Adipocyte (in vitro differentiated cells): ENCODE measurements at regions not wholly inside any gene's neighbourhood (a gene's known extent, or its start where the extent isn't known, plus 50 kb on each side); places are given as distances from the start of the nearest gene placed in this dataset.
A peak's percentile ranks its signal among the peaks of the same experiment; 100 is the strongest.

Source experiments
- DNase-seq: peaks from one replicate; pipeline ENCODE4 v3.0.0-alpha.2; 2015; ENCODE audit warnings: low read depth
- H3K27me3 ChIP-seq: replicated peaks from 2 replicates; pipeline ENCODE4 v1.7.0; 2013; ENCODE audit warnings: mild to moderate bottlenecking, low read length, moderate library complexity; ENCODE audit not compliant: control insufficient read depth, insufficient read depth
- H3K36me3 ChIP-seq: 2 replicates; pipeline ENCODE4 v1.7.0; 2013; ENCODE audit warnings: low read length, mild to moderate bottlenecking, moderate library complexity; ENCODE audit not compliant: control insufficient read depth, insufficient read depth, severe bottlenecking
- H3K4me1 ChIP-seq: 2 replicates; pipeline ENCODE4 v1.7.0; 2013; ENCODE audit warnings: mild to moderate bottlenecking, low read length, moderate library complexity; ENCODE audit not compliant: control insufficient read depth, insufficient read depth
- H3K4me3 ChIP-seq: 2 replicates; pipeline ENCODE4 v1.7.0; 2013; ENCODE audit warnings: mild to moderate bottlenecking, low read length, moderate library complexity
- H3K9ac ChIP-seq: 2 replicates; pipeline ENCODE4 v1.7.0; 2013; ENCODE audit warnings: mild to moderate bottlenecking, low read length, moderate library complexity
- H3K9me3 ChIP-seq: 2 replicates; pipeline ENCODE4 v1.7.0; 2013; ENCODE audit warnings: mild to moderate bottlenecking, low read length, moderate library complexity; ENCODE audit not compliant: control insufficient read depth

DNA sequence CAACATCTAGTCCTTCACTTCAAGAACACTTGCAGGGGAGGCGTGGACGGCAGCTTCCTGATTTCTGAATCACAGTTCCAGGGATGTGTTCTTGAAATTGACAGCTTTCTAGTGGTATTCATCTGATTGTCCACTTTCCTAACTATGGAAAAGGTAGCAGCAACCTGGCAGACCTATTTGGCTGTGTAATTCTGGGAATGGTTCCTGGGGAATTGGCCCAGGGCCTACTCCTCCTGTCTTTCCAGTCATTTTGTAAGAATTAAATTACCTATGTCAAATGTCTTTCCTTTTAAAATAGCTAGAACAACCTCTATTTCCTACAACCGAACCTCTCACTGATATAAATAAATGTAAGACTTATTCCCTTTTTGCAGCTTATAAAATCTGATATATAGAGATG is 85.5 kb upstream of the RSPO3 start:
- Histone ChIP-seq H3K36me3 (no peaks in the 10 kb centered on the region), H3K27me3 (no peaks in the 10 kb centered on the region), H3K4me1 (no peaks in the 10 kb centered on the region), H3K9me3 (no peaks in the 10 kb centered on the region), H3K4me3 (no peak overlapping the region), H3K9ac (no peak overlapping the region)
- DNase-seq = no peak

DNA sequence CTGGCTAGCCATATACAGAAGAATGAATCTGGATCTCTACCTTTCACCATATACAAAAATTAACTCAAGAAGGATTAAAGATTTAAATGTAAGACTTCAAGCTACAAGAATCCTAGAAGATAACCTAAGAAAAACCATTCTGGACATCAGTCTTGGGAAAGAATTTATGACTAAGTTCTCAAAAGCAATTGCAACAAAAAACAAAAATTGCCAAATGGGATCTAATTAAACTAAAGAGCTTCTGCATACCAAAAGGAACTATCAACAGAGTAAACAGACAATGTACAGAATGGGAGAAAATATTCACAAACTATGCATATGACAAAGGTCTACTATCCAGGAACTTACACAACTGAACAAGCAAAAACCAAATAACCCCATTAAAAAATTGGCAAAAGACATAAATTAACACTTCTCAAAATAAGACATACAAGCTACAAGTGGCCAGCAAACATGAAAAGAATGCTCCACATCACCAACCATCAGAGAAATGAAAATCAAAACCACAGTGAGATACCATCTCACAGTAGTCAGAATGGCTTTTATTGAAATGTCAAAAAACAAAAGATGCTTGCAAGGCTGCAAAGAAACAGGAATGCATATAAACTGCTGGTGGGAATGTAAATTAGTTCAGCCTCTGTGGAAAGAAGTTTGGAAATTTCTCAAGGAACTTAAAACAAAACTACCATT is 66.8 kb upstream of the RSPO3 start:
- H3K36me3 ChIP-seq = no peaks in the 10 kb centered on the region
- H3K4me3 ChIP-seq = no peak overlapping the region
- H3K4me1 ChIP-seq = peaks cover 12% of the 10 kb centered on the region
- DNase-seq = peak; percentile 57
- H3K27me3 ChIP-seq = no peaks in the 10 kb centered on the region
- H3K9me3 ChIP-seq = no peaks in the 10 kb centered on the region
- H3K9ac ChIP-seq = no peak overlapping the region

GRCh38 chr6:127053032-127053874 is 65.2 kb upstream of the RSPO3 start:
- Histone ChIP-seq H3K4me3 (no peak overlapping the region), H3K9me3 (peaks cover 9% of the 10 kb centered on the region), H3K27me3 (no peaks in the 10 kb centered on the region), H3K9ac (no peak overlapping the region), H3K36me3 (no peaks in the 10 kb centered on the region), H3K4me1 (peaks cover 12% of the 10 kb centered on the region)
- DNase-seq = no peak

DNA sequence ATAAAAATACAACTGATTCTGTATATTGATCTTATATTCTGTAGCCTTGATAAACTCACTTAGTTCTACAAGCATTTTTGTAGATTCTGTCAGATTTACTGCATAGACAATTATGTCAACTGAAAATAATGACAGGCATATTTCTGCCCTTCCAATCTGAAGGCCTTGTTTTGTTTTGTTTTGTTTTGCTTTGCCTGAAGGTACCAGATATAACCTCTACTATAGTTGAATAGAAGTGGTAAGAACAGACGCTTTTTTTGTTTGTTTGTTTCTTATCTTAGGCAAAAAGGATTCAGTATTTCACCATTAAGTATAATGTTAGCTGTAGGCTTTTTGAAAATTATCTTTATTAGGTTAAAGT is 64.6 kb upstream of the RSPO3 start:
- no peak for DNase-seq
- H3K9ac ChIP-seq = no peak overlapping the region
- H3K4me1 ChIP-seq = peaks cover 12% of the 10 kb centered on the region
- peaks cover 15% of the 10 kb centered on the region for H3K9me3 ChIP-seq
- H3K27me3 ChIP-seq = no peaks in the 10 kb centered on the region
- H3K36me3 ChIP-seq = no peaks in the 10 kb centered on the region
- no peak overlapping the region for H3K4me3 ChIP-seq

DNA sequence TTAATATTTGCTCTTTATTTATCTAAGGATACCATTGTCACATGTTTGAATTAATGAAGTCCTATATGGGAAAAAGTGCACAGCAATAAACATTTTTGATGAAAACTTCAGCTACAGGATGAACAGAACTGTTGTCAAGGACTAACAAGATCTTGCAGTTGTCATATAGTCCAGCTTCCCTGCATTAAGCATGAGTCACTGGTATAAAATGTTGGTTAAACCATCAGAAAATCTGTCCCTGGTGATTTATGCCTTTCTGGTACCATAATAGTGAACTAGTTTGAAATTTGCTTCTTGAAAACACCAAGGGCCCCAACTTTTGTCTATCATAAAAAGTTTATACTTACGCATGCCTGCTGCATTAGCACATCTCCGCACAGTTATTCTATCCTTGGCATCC is 60.4 kb upstream of the RSPO3 start:
- Histone ChIP-seq H3K9ac (no peak overlapping the region), H3K9me3 (peaks cover 33% of the 10 kb centered on the region), H3K4me1 (peaks cover 9% of the 10 kb centered on the region), H3K27me3 (no peaks in the 10 kb centered on the region), H3K36me3 (no peaks in the 10 kb centered on the region), H3K4me3 (no peak overlapping the region)
- DNase-seq = peak; percentile 3

GRCh38 chr6:127058936-127059335 is 59.5 kb upstream of the RSPO3 start:
- no peak overlapping the region for H3K9ac ChIP-seq
- H3K4me1 ChIP-seq = no peaks in the 10 kb centered on the region
- H3K36me3 ChIP-seq = no peaks in the 10 kb centered on the region

More at GRCh38 chr6:127058936-127059335, 59.5 kb upstream of the RSPO3 start:
- no peaks in the 10 kb centered on the region for H3K27me3 ChIP-seq
- H3K4me3 ChIP-seq = no peak overlapping the region
- no peak for DNase-seq
- peaks cover 33% of the 10 kb centered on the region for H3K9me3 ChIP-seq
